LNCaP clone FGC (cell line): ENCODE measurements at regions not wholly inside any gene's neighbourhood (a gene's known extent, or its start where the extent isn't known, plus 50 kb on each side); places are given as distances from the start of the nearest gene placed in this dataset.
A peak's percentile ranks its signal among the peaks of the same experiment; 100 is the strongest.

ENCODE experiments used
- DNase-seq: peaks from one replicate; pipeline ENCODE4 v3.0.0-alpha.2; 2011; ENCODE audit warnings: low read depth
- H3K4me3 ChIP-seq: 2 replicates; pipeline ENCODE4 v1.5.1; 2011; ENCODE audit warnings: mild to moderate bottlenecking, low read depth, low read length, control low read depth
- TF ChIP-seq, protein P1 (sequence below): IDR thresholded peaks from 2 replicates; pipeline ENCODE4 v1.5.1; 2012; ENCODE audit warnings: mild to moderate bottlenecking; ENCODE audit not compliant: control insufficient read depth, insufficient read depth; ENCODE audit errors: extremely low read depth

DNA sequence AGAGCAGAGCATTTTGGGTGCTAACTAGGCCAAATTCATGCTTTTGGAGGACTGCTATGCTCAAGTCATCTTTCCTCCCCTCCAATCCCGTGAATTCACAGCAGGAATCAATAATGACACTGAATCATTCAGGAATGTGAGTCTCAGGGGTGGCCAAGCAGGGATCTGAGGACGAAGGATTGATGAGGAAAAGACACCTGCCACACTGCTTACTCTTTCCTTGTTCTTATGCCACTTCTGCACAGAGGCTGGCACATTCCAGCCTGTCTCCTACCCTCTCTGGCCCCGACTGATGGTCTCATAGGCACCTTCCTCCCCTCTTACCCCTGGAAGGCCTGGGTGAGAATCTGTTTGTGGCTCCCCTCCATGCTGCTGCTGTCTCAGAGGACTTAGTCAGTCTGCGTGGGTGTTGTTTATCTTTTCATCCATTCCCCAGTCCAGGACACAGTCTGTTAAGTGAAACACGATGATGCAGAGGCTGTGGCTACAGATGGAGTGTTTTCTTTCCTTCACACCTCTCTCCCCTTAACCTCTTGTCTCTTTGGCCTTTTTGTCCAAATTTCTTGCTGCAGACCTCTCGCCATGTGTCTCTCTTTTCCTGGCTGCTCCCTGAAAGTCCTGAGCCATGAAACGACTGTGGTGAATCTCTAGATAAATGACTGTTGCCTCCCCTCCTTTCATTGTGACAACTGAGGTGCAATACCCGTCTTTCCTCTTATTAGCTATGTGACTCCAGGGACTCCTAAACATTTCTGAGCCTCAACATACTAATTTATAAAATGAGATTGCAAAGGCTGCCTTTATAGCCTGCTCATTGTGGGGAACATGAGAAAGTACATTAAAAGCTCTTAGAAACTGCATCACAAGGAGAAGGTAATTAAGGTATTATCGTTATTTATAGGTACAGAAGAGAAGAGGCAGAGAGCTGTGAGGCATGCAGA, 86.9 kb downstream of the RDH14 start:
- no peak for DNase-seq
- TF ChIP-seq, protein P1, sequence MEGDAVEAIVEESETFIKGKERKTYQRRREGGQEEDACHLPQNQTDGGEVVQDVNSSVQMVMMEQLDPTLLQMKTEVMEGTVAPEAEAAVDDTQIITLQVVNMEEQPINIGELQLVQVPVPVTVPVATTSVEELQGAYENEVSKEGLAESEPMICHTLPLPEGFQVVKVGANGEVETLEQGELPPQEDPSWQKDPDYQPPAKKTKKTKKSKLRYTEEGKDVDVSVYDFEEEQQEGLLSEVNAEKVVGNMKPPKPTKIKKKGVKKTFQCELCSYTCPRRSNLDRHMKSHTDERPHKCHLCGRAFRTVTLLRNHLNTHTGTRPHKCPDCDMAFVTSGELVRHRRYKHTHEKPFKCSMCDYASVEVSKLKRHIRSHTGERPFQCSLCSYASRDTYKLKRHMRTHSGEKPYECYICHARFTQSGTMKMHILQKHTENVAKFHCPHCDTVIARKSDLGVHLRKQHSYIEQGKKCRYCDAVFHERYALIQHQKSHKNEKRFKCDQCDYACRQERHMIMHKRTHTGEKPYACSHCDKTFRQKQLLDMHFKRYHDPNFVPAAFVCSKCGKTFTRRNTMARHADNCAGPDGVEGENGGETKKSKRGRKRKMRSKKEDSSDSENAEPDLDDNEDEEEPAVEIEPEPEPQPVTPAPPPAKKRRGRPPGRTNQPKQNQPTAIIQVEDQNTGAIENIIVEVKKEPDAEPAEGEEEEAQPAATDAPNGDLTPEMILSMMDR, result no peak
- no peak overlapping the region for H3K4me3 ChIP-seq

DNA sequence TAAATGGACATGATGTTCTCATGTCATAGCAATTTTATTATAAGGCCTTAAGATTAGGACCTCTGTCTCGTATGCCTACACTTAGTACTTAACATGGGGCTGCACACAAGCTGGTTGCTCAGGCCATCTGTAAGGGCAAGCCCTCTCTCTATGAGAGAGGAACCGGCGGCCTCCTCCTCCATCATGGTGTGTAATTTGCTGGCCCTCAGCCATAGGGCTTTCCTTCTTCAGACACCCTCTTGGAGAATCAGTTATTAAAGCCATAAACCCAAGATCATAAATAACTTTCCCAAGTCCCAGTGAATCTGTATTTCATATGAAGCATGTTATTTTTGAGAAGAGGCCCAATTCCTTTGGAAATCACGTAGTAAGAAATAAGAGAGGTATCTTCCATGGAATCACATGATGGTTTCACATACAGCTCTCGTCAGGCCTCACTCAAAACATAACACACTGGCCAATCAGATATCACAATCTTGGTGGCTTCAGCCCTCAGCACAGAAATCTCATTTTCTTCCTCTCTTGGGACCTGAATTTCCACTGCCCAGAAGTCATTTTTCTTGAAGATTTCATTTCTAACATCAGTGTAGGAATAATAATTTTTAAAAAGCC, 92.6 kb downstream of the RDH14 start:
- no peak for DNase-seq
- TF ChIP-seq, protein P1, result no peak
- no peak overlapping the region for H3K4me3 ChIP-seq

DNA sequence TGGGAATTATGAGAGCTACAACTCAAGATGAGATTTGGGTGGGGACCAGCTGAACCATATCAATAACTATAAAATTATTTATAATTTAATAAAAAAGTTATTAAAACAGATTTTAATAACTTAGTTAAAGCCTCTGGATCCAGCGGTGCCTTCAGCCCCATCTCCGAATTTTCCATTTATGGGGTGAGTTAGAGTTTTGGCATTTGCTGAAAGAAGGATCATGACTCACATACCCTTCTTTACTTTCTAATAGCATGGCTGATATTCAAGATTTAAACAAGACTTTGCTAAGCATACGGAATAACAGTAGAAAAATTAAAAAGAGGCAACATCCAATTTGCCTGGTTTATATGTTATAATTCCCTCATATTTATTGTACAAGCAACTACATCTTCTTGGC, 94.5 kb downstream of the RDH14 start:
- DNase-seq, result no peak
- TF ChIP-seq, protein P1, result no peak
- no peak overlapping the region for H3K4me3 ChIP-seq

DNA sequence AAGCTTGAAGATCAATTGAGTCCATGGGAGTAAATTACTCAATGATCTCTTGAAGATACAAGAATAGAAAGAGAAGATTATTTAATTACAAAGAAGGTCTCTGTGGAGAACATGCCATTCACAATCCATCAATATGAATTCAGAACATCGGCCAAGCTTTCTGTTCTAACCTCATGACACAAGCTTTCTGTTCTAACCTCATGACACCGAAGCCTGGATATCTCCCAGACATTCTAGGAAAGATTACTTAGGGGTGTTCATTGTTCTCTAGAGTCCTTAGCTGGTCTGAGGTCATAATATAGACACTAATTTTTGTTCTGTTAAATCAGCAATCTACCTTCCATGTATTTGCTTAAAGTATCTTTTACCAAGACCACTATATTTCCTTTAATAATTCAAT, 95.5 kb downstream of the RDH14 start:
- no peak for DNase-seq
- TF ChIP-seq, protein P1, result no peak
- no peak overlapping the region for H3K4me3 ChIP-seq

DNA sequence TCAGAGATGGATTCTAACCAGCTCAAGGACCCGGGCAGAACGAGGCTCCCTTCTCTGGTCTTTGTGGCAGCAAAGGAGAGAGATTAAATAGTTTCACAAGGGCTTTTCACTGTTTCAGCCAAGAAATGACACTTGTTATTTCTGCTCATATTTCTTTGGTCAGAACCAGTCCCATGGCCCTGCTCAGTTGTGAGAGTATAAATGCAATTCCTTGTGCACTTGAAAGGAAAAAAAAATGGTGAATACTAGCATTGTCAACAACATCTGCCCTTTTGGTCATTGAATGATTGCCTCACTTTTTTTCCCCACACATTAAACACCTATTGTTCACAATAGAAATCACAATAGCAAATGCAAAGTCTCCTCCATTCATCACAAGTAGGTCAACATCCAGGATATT, 104.4 kb downstream of the RDH14 start:
- TF ChIP-seq, protein P1, result no peak
- H3K4me3 ChIP-seq, result no peak overlapping the region
- no peak for DNase-seq

DNA sequence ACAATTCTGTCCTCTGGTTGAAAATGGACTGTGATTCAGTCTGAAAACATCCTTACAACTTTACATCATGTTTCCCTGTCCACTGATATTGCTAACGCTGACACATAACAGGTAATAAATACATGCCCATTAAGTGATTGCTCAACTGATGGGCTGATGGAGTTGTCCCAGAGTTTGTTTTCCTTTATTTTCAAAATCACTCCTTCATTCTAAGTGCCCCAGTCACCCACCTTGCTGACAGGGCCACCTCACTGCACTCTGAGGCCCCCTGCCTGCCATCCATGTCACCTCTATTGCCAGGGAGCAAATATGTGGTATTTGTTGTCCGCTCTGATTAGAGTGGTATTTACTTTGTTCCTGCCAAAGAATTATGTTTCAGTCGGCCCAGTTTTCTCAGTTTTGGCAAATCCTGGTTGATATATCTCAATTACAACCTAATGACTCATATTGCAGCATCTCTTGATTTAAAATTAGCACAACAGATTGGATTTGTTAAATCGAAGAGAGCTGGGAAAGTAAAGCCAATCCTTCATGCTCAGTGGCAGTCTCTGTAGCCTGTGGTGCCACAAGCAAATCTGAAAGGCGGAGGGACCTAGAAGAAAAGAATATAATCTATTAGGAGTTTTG, 105.1 kb downstream of the RDH14 start:
- no peak overlapping the region for H3K4me3 ChIP-seq
- DNase-seq, result no peak
- TF ChIP-seq, protein P1, result peak; percentile 44
